SK-N-DZ (cell line): ENCODE measurements at regions not wholly inside any gene's neighbourhood (a gene's known extent, or its start where the extent isn't known, plus 50 kb on each side); places are given as distances from the start of the nearest gene placed in this dataset.
"Not testable (repeated sequence)": the region's sequence is repeated elsewhere in the genome, so short reads cannot be mapped to it uniquely, and the experiment has no call there.

Experiments used
- DNase-seq: peaks from one replicate; pipeline ENCODE4 v3.0.0-alpha.2; 2015; ENCODE audit warnings: low spot score

DNA sequence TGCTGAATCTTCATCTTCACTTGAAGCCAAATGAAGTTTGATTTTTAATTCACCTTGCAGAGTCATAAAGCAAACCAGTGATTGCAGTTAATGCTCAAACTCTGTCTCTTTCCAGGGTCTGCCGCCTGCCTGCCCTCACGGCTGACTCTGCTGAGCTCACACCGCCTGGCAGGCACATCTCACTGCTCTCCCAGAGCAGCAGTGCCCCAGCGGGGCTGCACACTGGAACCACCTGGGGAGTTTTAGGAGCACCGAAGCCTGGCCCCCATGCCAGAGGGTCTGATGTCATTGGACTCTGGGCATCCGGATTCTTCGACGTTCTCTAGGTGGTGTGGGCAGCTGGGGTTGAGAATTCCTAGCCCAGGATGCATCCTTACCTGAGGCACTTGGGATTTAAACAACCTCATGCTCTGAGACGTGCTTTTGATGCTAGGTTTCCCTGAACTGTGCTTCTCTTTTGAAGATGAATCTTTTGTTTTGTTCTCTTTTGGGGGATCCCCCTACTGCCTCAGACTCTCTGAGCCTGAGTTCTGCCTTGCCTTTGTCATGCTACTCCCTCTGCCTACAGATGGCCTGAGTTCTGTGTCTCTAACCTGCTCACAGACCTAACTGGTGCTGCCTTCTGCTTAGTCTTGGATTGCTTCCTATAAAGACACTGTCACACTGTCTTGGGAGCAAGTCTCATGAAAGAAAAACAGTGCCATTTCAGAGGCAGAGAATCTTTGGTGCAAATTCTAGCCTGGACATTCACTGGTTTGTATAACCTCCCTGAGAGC lies 438.1 kb upstream of the CCL2 start:
- DNase-seq, result no peak

DNA sequence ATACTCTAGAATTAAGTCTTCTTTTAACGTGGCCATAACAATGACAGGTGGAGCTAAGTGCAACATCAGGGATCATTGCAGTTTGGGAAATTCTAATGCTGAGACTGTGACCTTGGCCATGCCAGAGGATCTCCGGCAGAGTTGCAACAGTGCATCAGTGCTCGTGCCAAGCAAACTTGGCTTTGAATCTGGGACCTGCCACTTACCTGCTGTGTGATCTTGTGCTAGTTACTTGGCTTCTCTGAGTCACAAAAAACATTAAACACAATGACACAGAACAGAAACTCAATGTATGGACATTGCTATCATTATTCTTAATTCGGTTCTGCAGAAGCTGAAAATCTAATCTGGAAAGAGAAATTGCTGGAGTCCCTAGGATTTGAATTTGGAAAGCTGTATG lies 435.5 kb upstream of the CCL2 start:
- DNase-seq, result no peak

GRCh38 chr17:33832262-33832661 lies 422.8 kb upstream of the CCL2 start:
- DNase-seq, result no peak

DNA sequence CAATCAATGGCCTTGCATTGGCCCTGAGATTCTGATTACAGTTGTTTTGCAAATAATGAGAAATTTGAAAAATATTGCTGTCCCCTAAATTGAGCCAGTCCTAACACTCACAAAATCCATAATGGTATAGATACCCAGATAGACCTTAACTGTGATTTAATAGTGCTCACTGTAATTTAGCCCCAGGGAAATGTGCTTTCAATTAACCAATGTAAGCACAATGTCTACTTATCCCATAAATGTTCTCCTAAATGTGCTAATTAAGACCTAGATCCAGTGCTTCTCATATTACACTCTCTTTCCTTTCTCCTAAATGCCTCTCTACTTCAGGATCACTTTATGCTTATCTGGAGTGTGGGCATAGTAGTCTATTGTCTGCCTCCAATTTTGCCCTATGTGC lies 417.8 kb upstream of the CCL2 start:
- no peak for DNase-seq

GRCh38 chr17:33838281-33838680 lies 416.8 kb upstream of the CCL2 start:
- no peak for DNase-seq

DNA sequence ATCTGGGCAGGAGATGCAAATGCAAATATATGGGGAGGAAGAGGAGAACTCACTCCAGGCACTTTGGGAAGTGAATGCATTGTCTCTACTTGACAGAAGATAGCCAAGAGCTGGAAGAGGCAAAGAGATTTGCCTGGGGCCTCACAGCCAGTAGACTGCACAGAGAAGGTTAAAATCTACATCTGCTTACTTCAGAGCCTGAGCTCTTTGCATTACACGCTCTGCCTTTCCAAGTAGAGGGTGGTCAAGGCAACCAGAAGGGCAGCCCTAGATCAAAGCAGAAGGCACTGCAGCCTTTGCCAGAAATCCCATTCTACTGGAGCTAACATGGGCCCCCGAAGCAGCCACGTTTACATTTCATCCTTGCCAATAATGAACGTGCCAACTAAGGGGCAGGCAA lies 407.2 kb upstream of the CCL2 start:
- DNase-seq, result no peak

GRCh38 chr17:33848433-33848832 lies 406.7 kb upstream of the CCL2 start:
- DNase-seq, result no peak

DNA sequence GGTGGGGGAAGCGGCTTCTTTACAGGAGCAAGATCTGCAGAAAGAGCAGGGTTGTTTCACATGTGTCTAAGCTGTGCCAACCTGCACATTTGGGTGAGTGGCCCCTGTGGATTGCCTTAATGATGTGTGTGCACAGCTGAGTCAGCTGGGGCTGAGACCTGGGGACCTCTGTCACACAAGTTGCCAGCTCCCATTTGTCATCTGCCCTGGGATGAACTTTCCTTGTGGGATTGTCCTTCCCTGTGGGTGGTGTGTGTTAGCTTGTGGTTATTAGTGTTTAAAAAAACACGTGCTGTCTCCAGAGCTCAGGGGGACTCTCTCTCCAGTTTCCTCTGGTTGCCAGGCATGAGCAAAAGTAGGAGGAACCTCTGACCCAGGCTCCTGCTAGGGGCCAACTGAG lies 400.5 kb upstream of the CCL2 start:
- DNase-seq, result no peak

DNA sequence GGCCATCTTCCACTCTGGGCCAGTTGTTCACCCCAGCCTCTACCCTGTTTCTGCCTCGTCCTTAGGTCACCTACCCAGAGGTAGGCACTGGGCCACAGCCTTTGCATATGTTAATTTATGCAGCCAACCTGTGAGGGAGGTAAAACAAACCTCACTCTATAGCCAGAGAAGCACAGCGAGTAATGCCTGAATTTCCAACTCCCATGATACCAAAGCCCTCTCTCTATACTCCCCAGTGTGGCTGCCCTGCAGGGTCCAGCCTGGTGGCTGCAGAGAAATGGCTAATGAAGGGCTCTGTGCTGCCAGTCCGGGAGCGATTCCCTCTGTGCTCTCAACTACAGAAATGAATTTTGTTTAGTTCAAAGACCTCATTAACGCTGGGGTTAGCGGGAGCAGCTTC lies 397.0 kb upstream of the CCL2 start:
- no peak for DNase-seq

GRCh38 chr17:33858682-33859081 lies 396.4 kb upstream of the CCL2 start:
- no peak for DNase-seq

DNA sequence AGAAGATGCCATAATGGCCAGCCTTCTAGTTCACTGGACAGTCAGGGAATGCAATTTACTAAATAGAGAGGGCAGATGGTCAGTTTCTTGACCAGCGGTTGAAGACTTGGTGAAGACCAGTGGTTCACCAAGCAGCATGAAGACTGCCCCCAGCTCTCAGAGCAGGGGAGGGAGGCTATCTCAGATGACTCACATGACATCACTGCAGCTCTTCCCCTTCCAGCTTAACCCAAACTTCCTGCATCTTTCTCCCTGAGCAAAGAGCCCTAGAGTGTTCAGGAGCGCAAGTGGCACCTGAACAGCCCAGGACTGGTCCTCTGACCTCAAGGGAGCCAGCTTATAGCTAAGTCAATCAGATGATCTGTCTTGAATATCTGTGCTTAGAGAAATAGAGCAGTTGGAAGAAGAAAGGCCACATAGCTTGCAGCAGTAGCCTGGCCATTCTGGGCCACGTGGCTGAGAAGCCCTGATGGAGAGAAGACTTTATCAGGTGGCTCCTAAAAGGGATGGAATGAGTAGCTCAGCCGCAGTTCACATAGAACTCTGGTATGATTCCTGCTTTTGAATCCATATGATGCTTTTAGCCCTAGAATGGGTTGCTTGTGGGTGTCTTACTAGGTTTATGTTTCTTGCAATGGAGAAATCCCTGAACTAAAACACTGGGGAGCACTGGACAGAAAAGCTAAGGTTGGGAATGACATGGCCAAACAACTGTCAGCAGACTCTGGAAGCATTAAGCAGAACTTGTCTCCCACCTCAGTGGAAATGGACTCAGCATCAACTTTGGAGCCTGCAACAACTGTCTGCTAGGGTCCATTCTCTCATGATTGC lies 392.1 kb upstream of the CCL2 start:
- DNase-seq, result no peak

DNA sequence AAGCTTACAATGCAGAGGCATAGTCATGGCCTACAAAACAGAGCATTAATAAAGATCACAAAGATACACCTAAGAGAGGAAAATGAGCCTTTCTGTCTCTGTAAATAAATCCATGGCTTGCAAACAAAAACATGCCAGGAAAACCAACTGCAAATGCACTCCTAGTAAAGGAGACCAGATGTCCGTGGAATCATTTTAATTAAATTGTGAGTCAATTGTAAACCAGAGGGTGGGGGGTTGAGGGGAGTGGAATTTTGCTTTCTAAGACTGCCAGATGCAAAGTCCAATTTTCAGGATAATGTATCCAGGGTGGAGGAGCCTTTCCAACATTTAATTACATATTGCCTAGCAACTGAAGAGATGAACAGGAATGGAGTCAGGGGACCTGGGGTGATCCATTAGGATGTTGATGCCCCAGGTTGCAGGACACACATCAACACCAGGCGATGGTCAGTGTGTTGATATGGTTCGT lies 390.3 kb upstream of the CCL2 start:
- peak; percentile 96 for DNase-seq

GRCh38 chr17:33868899-33869298 lies 386.2 kb upstream of the CCL2 start:
- no peak for DNase-seq

DNA sequence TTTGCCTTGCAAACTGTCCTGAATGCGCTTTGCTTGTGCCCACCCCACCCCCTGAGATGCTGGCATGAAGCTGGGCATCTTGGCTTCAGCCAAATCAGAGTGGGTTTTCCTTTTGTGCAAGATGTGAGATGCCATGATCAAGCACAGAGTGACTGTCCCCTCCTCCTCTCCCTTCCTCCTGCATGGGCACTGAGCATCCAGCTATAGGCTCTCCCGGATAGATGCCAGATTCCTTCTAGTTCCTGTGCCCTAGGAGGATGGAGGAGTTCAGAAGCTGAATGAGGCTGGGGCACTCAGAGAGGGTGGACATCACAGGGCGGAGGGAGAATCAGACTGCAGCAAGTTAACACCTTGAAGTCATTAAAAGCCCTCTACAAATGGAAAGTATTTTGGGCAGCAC lies 384.1 kb upstream of the CCL2 start:
- DNase-seq, result no peak

DNA sequence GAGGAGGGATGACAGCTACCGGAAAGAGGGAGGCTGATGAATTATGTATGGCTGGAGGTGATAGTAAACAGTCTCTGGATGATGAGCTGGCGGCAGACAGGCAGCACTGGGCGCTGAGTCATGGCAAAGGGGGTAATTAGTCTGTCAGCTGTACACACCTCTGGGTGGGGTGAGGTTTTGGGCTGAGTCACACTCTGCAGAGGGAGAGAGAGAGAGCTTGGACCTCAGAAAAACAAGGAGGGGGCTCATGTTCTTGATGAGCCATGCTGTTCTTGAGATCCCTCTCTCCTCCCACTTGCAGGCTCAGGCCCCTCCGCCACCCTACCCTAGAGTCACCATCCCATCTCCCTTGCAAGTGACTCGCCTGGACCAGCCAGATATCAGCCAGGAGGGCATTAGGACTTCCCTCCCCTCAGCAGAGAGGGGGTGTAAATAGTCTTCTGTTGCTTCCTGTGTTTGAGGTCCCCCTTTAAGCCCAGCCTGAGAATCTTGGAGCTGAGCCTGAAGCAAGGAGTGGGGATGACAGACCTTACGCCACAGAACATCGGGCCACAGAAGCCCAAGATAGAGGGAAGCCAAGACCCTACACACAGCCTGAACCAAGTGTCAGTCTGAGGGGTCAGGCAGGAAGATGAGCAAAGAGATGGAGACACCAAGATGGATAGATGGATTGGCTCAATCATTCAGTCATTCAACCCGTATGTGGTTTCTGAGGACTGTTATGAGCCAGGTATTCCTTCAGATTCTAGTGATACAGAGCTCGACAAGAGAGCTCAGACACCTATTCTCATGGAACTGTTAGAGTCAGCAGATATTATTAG lies 383.2 kb upstream of the CCL2 start:
- peak; percentile 28 for DNase-seq

GRCh38 chr17:33873201-33873617 lies 381.9 kb upstream of the CCL2 start:
- no peak for DNase-seq

DNA sequence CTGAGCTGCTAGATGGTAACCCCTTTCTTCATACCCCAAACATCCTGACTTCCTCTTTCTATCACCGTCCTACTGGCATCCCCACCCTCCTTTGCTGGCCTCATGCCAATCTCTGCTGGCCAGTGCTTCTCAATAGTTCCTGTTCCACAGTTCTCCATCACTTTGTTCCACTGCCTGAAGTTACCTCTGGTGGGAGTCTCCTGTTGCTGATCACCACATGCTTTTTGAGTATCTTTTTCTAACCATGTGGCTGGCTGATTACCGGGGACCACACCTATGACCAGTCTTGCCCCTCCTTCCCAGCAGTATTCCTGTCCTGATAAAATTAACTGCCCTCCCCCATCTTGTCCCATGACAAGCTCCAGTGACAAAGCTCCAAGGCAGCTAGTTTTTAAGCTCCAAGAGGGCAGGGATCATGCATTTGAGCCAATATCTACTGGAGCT lies 380.4 kb upstream of the CCL2 start:
- no peak for DNase-seq

- DNase-seq, result no peak
These were observed 379.1 kb upstream of the CCL2 start for GRCh38 chr17:33875973-33876372.

- not testable (repeated sequence) for DNase-seq
These were observed 372.8 kb upstream of the CCL2 start for GRCh38 chr17:33882273-33882672.

DNA sequence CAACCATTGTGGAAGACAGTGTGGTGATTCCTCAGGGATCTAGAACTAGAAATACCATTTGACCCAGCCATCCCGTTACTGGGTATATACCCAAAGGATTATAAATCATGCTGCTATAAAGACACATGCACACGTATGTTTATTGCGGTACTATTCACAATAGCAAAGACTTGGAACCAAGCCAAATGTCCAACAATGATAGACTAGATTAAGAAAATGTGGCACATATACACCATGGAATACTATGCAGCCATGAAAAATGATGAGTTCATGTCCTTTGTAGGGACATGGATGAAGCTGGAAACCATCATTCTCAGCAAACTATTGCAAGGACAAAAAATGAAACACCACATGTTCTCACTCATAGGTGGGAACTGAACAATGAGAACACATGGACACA lies 372.4 kb upstream of the CCL2 start:
- DNase-seq, result not testable (repeated sequence)

DNA sequence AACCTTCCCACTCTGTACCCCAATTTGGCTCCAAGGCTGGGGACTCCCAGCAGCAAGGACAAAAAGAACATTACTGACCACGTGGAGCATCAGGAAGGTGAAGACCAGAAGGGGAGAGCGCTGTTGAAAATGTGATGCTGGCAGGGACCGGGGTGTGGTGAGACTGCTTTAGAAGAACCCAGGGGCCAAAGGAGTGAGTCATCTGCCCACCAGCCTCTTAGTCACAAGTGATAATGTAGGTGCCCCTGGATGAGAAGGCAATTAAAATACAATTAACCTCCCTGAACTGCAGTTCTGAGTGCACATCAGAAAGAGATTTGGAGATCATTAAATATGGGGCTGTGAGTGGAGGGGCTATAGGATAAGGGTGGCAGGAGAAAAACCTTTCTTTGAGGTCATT lies 366.6 kb upstream of the CCL2 start:
- DNase-seq, result no peak

DNA sequence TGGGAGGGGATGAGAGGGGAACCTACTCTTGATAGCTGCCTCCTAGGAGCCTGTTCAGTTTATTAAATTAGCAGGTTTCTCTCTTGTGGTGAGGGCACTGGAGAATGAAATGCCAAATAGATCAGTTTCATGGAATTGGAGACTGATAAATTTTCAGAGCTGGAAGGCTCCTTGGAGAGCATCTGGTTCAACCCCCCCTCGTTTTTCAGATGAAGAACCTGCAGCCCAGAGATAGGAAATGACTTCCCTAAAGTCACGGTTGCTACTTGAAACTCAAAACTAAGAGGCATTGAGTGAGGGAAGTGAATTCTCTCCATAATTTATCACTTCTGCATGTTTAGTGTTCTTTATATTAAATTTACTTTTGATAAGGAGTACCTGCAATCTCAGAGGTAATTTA lies 366.0 kb upstream of the CCL2 start:
- peak; percentile 16 for DNase-seq
